ENCODE measurements at regions not wholly inside any gene's neighbourhood (a gene's known extent, or its start where the extent isn't known, plus 50 kb on each side); places are given as distances from the start of the nearest gene placed in this dataset.
A peak's percentile ranks its signal among the peaks of the same experiment; 100 is the strongest.

- Mint-ChIP-seq H3K4me1 (peaks cover 4% of the 10 kb centered on the region), H3K9me3 (no peaks in the 10 kb centered on the region), H3K27ac (ENCODE audit: unreplicated experiment) (no peak overlapping the region), H3K36me3 (ENCODE audit: low read depth) (no peaks in the 10 kb centered on the region), H3K4me3 (no peak overlapping the region), H3K27me3 (ENCODE audit: low read depth) (no peaks in the 10 kb centered on the region)
- no peak for DNase-seq (ENCODE audit: low read depth, low spot score)
- no peak for TF ChIP-seq CTCF (conservative IDR thresholded peaks at IDR 0.05)
Observed at GRCh38 chr7:108972004-108972403, 402.3 kb downstream of the DNAJB9 start.

GRCh38 chr7:108973075-108973474, 403.4 kb downstream of the DNAJB9 start:
- Mint-ChIP-seq H3K36me3 (ENCODE audit: low read depth) (no peaks in the 10 kb centered on the region), H3K27me3 (ENCODE audit: low read depth) (no peaks in the 10 kb centered on the region), H3K4me3 (no peak overlapping the region), H3K27ac (ENCODE audit: unreplicated experiment) (no peak overlapping the region), H3K9me3 (peaks cover 4% of the 10 kb centered on the region), H3K4me1 (peaks cover 4% of the 10 kb centered on the region)
- peak; percentile 71 for TF ChIP-seq CTCF (conservative IDR thresholded peaks at IDR 0.05)
- no peak for DNase-seq (ENCODE audit: low read depth, low spot score)

GRCh38 chr7:108974641-108975040, 405.0 kb downstream of the DNAJB9 start:
- Mint-ChIP-seq H3K4me3 (no peak overlapping the region), H3K4me1 (peaks cover 4% of the 10 kb centered on the region), H3K9me3 (peaks cover 7% of the 10 kb centered on the region), H3K36me3 (ENCODE audit: low read depth) (peaks cover 2% of the 10 kb centered on the region), H3K27ac (ENCODE audit: unreplicated experiment) (no peak overlapping the region), H3K27me3 (ENCODE audit: low read depth) (no peaks in the 10 kb centered on the region)
- TF ChIP-seq CTCF (conservative IDR thresholded peaks at IDR 0.05), result no peak
- no peak for DNase-seq (ENCODE audit: low read depth, low spot score)

- H3K36me3 Mint-ChIP-seq (ENCODE audit: low read depth), result peaks cover 3% of the 10 kb centered on the region
- no peak for DNase-seq (ENCODE audit: low read depth, low spot score)
- H3K27me3 Mint-ChIP-seq (ENCODE audit: low read depth), result no peaks in the 10 kb centered on the region
- no peak overlapping the region for H3K4me3 Mint-ChIP-seq
- peaks cover 5% of the 10 kb centered on the region for H3K4me1 Mint-ChIP-seq
- no peak overlapping the region for H3K27ac Mint-ChIP-seq (ENCODE audit: unreplicated experiment)
- peaks cover 4% of the 10 kb centered on the region for H3K9me3 Mint-ChIP-seq
- TF ChIP-seq CTCF (conservative IDR thresholded peaks at IDR 0.05), result no peak
Observed at GRCh38 chr7:108985037-108985436, 415.4 kb downstream of the DNAJB9 start.

- TF ChIP-seq CTCF (conservative IDR thresholded peaks at IDR 0.05), result no peak
- no peaks in the 10 kb centered on the region for H3K27me3 Mint-ChIP-seq (ENCODE audit: low read depth)
- no peaks in the 10 kb centered on the region for H3K36me3 Mint-ChIP-seq (ENCODE audit: low read depth)
- H3K9me3 Mint-ChIP-seq, result no peaks in the 10 kb centered on the region
- H3K27ac Mint-ChIP-seq (ENCODE audit: unreplicated experiment), result no peak overlapping the region
- no peak for DNase-seq (ENCODE audit: low read depth, low spot score)
- H3K4me3 Mint-ChIP-seq, result no peak overlapping the region
- peaks cover 5% of the 10 kb centered on the region for H3K4me1 Mint-ChIP-seq
Observed at GRCh38 chr7:108989319-108989718, 419.6 kb downstream of the DNAJB9 start.

- H3K4me3 Mint-ChIP-seq, result no peak overlapping the region
- no peak overlapping the region for H3K27ac Mint-ChIP-seq (ENCODE audit: unreplicated experiment)
- no peaks in the 10 kb centered on the region for H3K4me1 Mint-ChIP-seq
- H3K9me3 Mint-ChIP-seq, result peaks cover 4% of the 10 kb centered on the region
- no peak for DNase-seq (ENCODE audit: low read depth, low spot score)
- no peak for TF ChIP-seq CTCF (conservative IDR thresholded peaks at IDR 0.05)
- H3K36me3 Mint-ChIP-seq (ENCODE audit: low read depth), result no peaks in the 10 kb centered on the region
- H3K27me3 Mint-ChIP-seq (ENCODE audit: low read depth), result no peaks in the 10 kb centered on the region
Observed at GRCh38 chr7:108997480-108997879, 427.8 kb downstream of the DNAJB9 start.

Measured in neural crest cell (in vitro differentiated cells).